HFF-Myc (cell line): ENCODE measurements at regions not wholly inside any gene's neighbourhood (a gene's known extent, or its start where the extent isn't known, plus 50 kb on each side); places are given as distances from the start of the nearest gene placed in this dataset.

ENCODE experiments used
- DNase-seq: peaks from one replicate; pipeline ENCODE4 v3.0.0-alpha.2; 2011; ENCODE audit warnings: low read depth; ENCODE audit errors: extremely low read depth
- H3K4me3 ChIP-seq: replicated peaks from 2 replicates; pipeline ENCODE4 v1.5.1; 2011; ENCODE audit warnings: low read depth, mild to moderate bottlenecking, control low read depth, low read length
- TF ChIP-seq, protein P1 (sequence below): IDR thresholded peaks from 2 replicates; pipeline ENCODE4 v1.5.1; 2012; ENCODE audit warnings: mild to moderate bottlenecking, low read depth, low read length, control low read depth; ENCODE audit errors: missing control alignments

DNA sequence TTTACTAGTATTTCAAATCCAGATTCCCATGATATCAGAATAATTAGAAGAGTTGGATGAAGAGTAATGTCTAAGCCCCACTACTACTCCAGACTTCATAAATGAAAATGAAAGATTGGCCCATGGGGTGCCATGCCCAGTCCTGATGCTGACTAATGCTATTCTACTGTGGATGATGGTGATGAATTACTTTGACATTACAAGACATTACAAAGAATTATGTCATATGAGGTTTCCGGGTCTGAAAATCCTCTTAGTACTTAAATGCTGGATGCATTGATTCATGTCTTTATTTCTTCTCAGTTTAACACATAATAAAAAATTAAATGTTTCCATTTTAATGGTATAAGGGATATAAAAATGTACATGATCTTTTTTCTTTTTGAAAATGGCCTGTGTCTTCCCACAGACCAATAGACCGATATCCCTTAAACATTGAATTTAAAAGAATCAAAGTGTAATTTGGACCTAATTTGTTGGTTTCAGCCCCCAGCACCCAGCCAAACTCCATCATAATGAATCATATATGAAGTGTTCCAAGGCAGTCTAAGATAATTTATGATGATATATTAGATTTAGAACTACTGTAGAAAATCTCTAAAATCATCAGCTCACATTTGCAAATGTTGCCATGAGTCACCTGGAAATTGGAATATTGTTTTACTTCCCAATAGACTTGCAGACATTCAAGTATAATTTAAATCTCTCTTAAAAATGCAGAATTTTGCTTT lies 223.6 kb upstream of the SGCD start:
- no peak for DNase-seq
- H3K4me3 ChIP-seq, result no peak overlapping the region
- TF ChIP-seq, protein P1, sequence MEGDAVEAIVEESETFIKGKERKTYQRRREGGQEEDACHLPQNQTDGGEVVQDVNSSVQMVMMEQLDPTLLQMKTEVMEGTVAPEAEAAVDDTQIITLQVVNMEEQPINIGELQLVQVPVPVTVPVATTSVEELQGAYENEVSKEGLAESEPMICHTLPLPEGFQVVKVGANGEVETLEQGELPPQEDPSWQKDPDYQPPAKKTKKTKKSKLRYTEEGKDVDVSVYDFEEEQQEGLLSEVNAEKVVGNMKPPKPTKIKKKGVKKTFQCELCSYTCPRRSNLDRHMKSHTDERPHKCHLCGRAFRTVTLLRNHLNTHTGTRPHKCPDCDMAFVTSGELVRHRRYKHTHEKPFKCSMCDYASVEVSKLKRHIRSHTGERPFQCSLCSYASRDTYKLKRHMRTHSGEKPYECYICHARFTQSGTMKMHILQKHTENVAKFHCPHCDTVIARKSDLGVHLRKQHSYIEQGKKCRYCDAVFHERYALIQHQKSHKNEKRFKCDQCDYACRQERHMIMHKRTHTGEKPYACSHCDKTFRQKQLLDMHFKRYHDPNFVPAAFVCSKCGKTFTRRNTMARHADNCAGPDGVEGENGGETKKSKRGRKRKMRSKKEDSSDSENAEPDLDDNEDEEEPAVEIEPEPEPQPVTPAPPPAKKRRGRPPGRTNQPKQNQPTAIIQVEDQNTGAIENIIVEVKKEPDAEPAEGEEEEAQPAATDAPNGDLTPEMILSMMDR, result no peak

DNA sequence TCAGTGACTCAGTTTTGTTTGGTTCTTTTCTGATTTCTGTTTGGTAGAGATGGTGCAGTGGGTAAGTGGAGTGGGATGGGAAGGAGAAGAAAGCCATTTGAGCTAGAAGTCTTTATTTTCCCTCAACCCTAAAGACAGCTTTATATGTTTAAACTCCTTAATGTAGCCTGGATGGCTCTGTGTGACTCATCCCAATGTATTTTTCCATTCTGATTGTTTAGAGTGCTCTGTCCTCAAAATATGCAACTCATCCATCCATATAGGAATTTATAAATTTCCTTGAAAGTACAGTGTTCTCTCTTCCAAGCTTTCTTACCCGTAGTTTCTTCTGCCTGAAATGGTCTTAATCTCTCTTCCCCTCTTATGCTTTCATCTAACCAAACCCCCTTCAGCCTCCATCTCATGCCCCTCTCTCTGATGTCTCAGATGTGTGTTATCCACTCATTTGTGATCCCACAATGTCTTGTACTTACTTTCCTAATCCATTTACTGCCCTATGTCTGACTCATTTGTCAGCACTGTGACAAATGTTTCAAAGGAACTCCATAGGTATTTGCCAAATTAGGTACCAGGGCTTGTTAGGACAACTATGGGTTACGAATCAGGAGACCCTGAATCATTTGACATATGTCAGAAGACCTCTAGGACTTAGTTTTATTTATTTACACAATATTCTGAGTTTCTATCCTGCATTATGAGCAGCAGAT lies 217.5 kb upstream of the SGCD start:
- no peak overlapping the region for H3K4me3 ChIP-seq
- TF ChIP-seq, protein P1, result no peak

DNA sequence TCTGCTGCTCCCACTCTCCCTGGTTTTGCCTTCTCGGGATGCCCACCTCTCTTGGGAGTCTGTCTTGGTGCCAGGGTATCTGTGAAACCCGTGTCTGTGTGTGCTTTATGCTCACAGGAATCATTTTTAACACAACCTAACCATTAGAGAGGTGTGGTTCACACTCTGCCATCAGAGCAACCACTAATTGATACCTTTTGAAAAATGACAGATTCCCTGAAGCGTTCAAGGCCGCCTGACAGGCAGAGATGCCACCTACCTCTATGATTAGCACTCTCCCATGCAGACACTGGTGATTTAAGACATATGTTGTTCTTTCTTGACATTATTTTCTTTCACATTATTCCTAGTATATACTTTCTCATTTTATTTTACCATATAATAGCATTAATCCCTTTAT lies 207.3 kb upstream of the SGCD start:
- TF ChIP-seq, protein P1, result no peak
- no peak for DNase-seq
- no peak overlapping the region for H3K4me3 ChIP-seq

More for the DNA sequence above, 217.5 kb upstream of the SGCD start:
- DNase-seq, result no peak

- TF ChIP-seq, protein P1, result no peak
- no peak for DNase-seq
- no peak overlapping the region for H3K4me3 ChIP-seq
These were observed 206.2 kb upstream of the SGCD start for GRCh38 chr5:156120777-156121176.

GRCh38 chr5:156121234-156121633 lies 205.7 kb upstream of the SGCD start:
- DNase-seq, result no peak
- TF ChIP-seq, protein P1, result no peak
- no peak overlapping the region for H3K4me3 ChIP-seq

DNA sequence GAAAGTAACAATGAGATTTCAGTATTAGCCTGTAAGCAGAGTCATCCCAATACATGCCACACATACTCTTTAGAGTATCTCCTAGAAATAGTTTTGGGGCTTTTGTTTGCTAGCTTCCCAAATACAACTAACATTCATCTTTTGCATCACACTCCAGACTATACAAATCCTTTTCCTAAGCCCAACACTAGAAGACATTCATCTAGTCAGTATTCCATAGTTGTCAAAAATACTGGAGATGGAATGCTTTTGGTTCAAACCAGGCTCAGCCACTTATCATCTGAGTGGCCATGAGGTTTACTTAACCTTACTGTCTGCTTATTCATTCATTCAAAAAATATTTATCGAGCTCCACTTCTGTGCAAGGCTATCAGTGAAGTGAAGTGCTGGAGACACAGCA lies 205.1 kb upstream of the SGCD start:
- no peak for DNase-seq
- no peak overlapping the region for H3K4me3 ChIP-seq
- TF ChIP-seq, protein P1, result no peak
